SK-N-SH (cell line): ENCODE measurements at regions not wholly inside any gene's neighbourhood (a gene's known extent, or its start where the extent isn't known, plus 50 kb on each side); places are given as distances from the start of the nearest gene placed in this dataset.

Experiments
- CTCF ChIA-PET: fragments of 300-600, 350-600 bp; formaldehyde crosslinking; extraction: SDS; loops from one replicate; lab custom pipeline; 2021; lab: Yijun Ruan, JAX
- POLR2A ChIA-PET: fragments of 350-600 bp; sonication (Branson Sonifier 250); formaldehyde crosslinking; extraction: SDS; loops from one replicate; lab custom pipeline; 2020; ENCODE audit warnings: antibody characterized with exemption, inconsistent platforms; lab: Yijun Ruan, JAX
- DNase-seq: peaks from one replicate; pipeline ENCODE4 v3.0.0; 2012
- H2AFZ ChIP-seq: fragments of 200-600 bp; sonication (generic); 2 replicates; pipeline ENCODE4 v1.8.1; 2016; ENCODE audit warnings: antibody characterized with exemption, mild to moderate bottlenecking, low read depth
- H3F3A ChIP-seq: fragments of 200-600 bp; sonication (generic); replicated peaks from 2 replicates; pipeline ENCODE3; 2016; ENCODE audit warnings: antibody characterized with exemption, mild to moderate bottlenecking; ENCODE audit not compliant: insufficient read depth
- H3K27ac ChIP-seq, 2 experiments: fragments of 200-500 bp in 1 of 2; fragments of 200-600 bp in 1 of 2; sonication (Bioruptor generic) in 1 of 2; sonication (generic), shearing (Covaris generic) in 1 of 2; 2 replicates each; pipeline versions ENCODE4 v1.5.1 to v1.6.1; 2014 to 2016; ENCODE audit warnings: low read depth in 2 of 2, inconsistent platforms in 1 of 2, low read length in 1 of 2, mild to moderate bottlenecking in 1 of 2, mixed read lengths in 1 of 2
- H3K27me3 ChIP-seq: fragments of 200-600 bp; sonication (generic), shearing (Covaris generic); 2 replicates; pipeline ENCODE4 v1.6.1; 2016; ENCODE audit warnings: mixed run types; ENCODE audit not compliant: insufficient read depth
- H3K36me3 ChIP-seq, 2 experiments: fragments of 200-500 bp in 1 of 2; fragments of 200-600 bp in 1 of 2; sonication (Bioruptor generic) in 1 of 2; sonication (generic) in 1 of 2; replicated peaks in 1 of 2; 2 replicates each; pipeline versions ENCODE3 to v1.5.1; 2014 to 2016; ENCODE audit warnings: low read length in 1 of 2, mild to moderate bottlenecking in 1 of 2; ENCODE audit not compliant: insufficient read depth in 2 of 2, control insufficient read depth in 1 of 2
- H3K4me1 ChIP-seq, 2 experiments: fragments of 200-500 bp in 1 of 2; fragments of 200-600 bp in 1 of 2; sonication (Bioruptor generic) in 1 of 2; sonication (generic), shearing (Covaris generic) in 1 of 2; 2 replicates each; pipeline versions ENCODE4 v1.5.1 to v1.6.1; 2014 to 2016; ENCODE audit warnings: low read depth in 1 of 2, low read length in 1 of 2, mixed run types in 1 of 2; ENCODE audit not compliant: insufficient read depth in 2 of 2, control insufficient read depth in 1 of 2
- H3K4me2 ChIP-seq: fragments of 200-600 bp; sonication (generic), shearing (Covaris generic); 2 replicates; pipeline ENCODE4 v1.6.1; 2017; ENCODE audit warnings: mixed run types
- H3K4me3 ChIP-seq, 2 experiments: fragments of 200-500 bp in 1 of 2; fragments of 200-600 bp in 1 of 2; sonication (Bioruptor generic) in 1 of 2; sonication (generic), shearing (Covaris generic) in 1 of 2; 2 replicates each; pipeline versions ENCODE4 v1.5.1 to v1.8.1; 2014 to 2016; ENCODE audit warnings: low read depth in 2 of 2, inconsistent platforms in 1 of 2, low read length in 1 of 2, mild to moderate bottlenecking in 1 of 2, mixed read lengths in 1 of 2, moderate library complexity in 1 of 2
- H3K79me2 ChIP-seq: fragments of 200-600 bp; sonication (generic); 2 replicates; pipeline ENCODE4 v1.8.1; 2017; ENCODE audit warnings: mild to moderate bottlenecking; ENCODE audit not compliant: insufficient read depth
- H3K9ac ChIP-seq: fragments of 200-600 bp; sonication (generic); 2 replicates; pipeline ENCODE4 v1.6.1; 2017; ENCODE audit warnings: mixed run types
- H3K9me2 ChIP-seq: fragments of 200-600 bp; sonication (generic); 2 replicates; pipeline ENCODE4 v1.6.1; 2017; ENCODE audit warnings: mixed run types
- H3K9me3 ChIP-seq: fragments of 200-600 bp; sonication (generic); 2 replicates; pipeline ENCODE4 v1.6.1; 2017; ENCODE audit warnings: mixed run types, mild to moderate bottlenecking, moderate library complexity
- H4K20me1 ChIP-seq: fragments of 200-600 bp; sonication (generic); 2 replicates; pipeline ENCODE4 v1.6.1; 2017; ENCODE audit warnings: mild to moderate bottlenecking, mixed run types; ENCODE audit not compliant: insufficient read depth
- ELF1 ChIP-seq: IDR thresholded peaks from 2 replicates; pipeline ENCODE4 v1.4.0; 2012
- EP300 ChIP-seq, 2 experiments: IDR thresholded peaks; 2 replicates each; pipeline versions ENCODE4 v1.4.0 to v1.6.1; 2012; ENCODE audit warnings: borderline replicate concordance in 1 of 2, low read depth in 1 of 2, low read length in 1 of 2
- FOXM1 ChIP-seq: IDR thresholded peaks from 2 replicates; pipeline ENCODE4 v1.4.0; 2012; ENCODE audit warnings: low read depth, mild to moderate bottlenecking
- GABPA ChIP-seq: IDR thresholded peaks from 2 replicates; pipeline ENCODE4 v1.4.0; 2012; ENCODE audit warnings: low read depth, mild to moderate bottlenecking
- GATA2 ChIP-seq: sonication (generic); formaldehyde crosslinking; IDR thresholded peaks from 2 replicates; pipeline ENCODE4 v1.5.0; 2020; ENCODE audit warnings: mild to moderate bottlenecking, missing genetic modification reagents
- JUND ChIP-seq: IDR thresholded peaks from 2 replicates; pipeline ENCODE4 v1.4.0; 2012
- MAX ChIP-seq: IDR thresholded peaks from 2 replicates; pipeline ENCODE4 v1.4.0; 2012; ENCODE audit warnings: low read depth
- RAD21 ChIP-seq: IDR thresholded peaks from 2 replicates; pipeline ENCODE4 v1.6.1; 2012; ENCODE audit warnings: mild to moderate bottlenecking, low read length
- RCOR1 ChIP-seq: fragments of 150-350 bp; IDR thresholded peaks from 2 replicates; pipeline ENCODE4 v1.6.1; 2017; ENCODE audit warnings: antibody characterized with exemption, low read length
- REST ChIP-seq: IDR thresholded peaks from 2 replicates; pipeline ENCODE4 v1.6.1; 2012; ENCODE audit warnings: mild to moderate bottlenecking, low read depth, low read length, moderate library complexity
- SIN3A ChIP-seq: IDR thresholded peaks from 2 replicates; pipeline ENCODE4 v1.6.1; 2012; ENCODE audit warnings: low read depth, mild to moderate bottlenecking, low read length, moderate library complexity, borderline replicate concordance
- TCF12 ChIP-seq: IDR thresholded peaks from 2 replicates; pipeline ENCODE4 v1.4.0; 2012
- TEAD4 ChIP-seq: IDR thresholded peaks from 2 replicates; pipeline ENCODE4 v1.4.0; 2012; ENCODE audit warnings: mild to moderate bottlenecking, borderline replicate concordance; ENCODE audit not compliant: insufficient read depth
- USF1 ChIP-seq: IDR thresholded peaks from 2 replicates; pipeline ENCODE4 v1.4.0; 2012; ENCODE audit warnings: low read depth, borderline replicate concordance
- USF2 ChIP-seq: fragments of 150-350 bp; IDR thresholded peaks from 2 replicates; pipeline ENCODE4 v1.6.1; 2017; ENCODE audit warnings: antibody characterized with exemption, low read length, low read depth, borderline replicate concordance
- YY1 ChIP-seq: IDR thresholded peaks from 2 replicates; pipeline ENCODE4 v1.4.0; 2012; ENCODE audit warnings: low read depth, mild to moderate bottlenecking
- WGBS: methylation state at CpG from one replicate; pipeline ENCODE4 v1.1.6; 2017; ENCODE audit warnings: low lambda C conversion rate; 5-methylcytosine and 5-hydroxymethylcytosine counted together

GRCh38 chr1:81512252-81513003, 288.3 kb upstream of the ADGRL2 start:
- peak; percentile 17 for DNase-seq
- no peak overlapping the region for H3K27ac ChIP-seq
- TF ChIP-seq GATA2 (CRISPR knock-in tag) (peak; percentile 10; the same call in 1 of the 2 replicates), YY1 (no peak), EP300 (IDR thresholded peaks at IDR 0.05; ENCODE audit: borderline replicate concordance in 1 of 2, low read depth in 1 of 2, low read length in 1 of 2) (0 out of 4 replicates have a peak, but pooled peaks of 1 of the 2 experiments have one; percentile 12)
- no peaks in the 10 kb centered on the region for H3K9me2 ChIP-seq
- H3K27me3 ChIP-seq: no peaks in the 10 kb centered on the region
- H3K9ac ChIP-seq: no peak overlapping the region
- no peak overlapping the region for H2AFZ ChIP-seq
- ChIA-PET CTCF (interaction anchor here (1.0 to 1.4 kb wide), 2 partner anchors 16 to 105 kb away, joined by 3 read pairs; no protein-coding TSS in a partner anchor), POLR2A (no interaction called here)
- no peaks in the 10 kb centered on the region for H3K36me3 ChIP-seq
- no peak overlapping the region for H3K4me2 ChIP-seq
- no peaks in the 10 kb centered on the region for H4K20me1 ChIP-seq
- no peak overlapping the region for H3K4me3 ChIP-seq
- no peaks in the 10 kb centered on the region for H3K9me3 ChIP-seq
- WGBS: 47% methylated on average over 5 of the region's 5 CpGs
- no peaks in the 10 kb centered on the region for H3F3A ChIP-seq
- no peaks in the 10 kb centered on the region for H3K79me2 ChIP-seq
- H3K4me1 ChIP-seq: peaks cover 0 to 7% of the 10 kb centered on the region in 2 experiments; a peak in 2 of 4 replicates

- no peak overlapping the region for H3K4me3 ChIP-seq
- TF ChIP-seq TEAD4 (no peak), TCF12 (no peak), RAD21 (no peak), JUND (no peak), EP300 (IDR thresholded peaks at IDR 0.05; ENCODE audit: borderline replicate concordance in 1 of 2, low read depth in 1 of 2, low read length in 1 of 2) (no peak), GABPA (no peak), MAX (no peak), REST (no peak), ELF1 (no peak), RCOR1 (no peak), USF1 (no peak), FOXM1 (no peak), SIN3A (no peak), USF2 (no peak)
- WGBS: 92% methylated on average over 3 of the region's 3 CpGs
- H3K9ac ChIP-seq: no peak overlapping the region
- no peaks in the 10 kb centered on the region for H4K20me1 ChIP-seq
- no peaks in the 10 kb centered on the region for H3K79me2 ChIP-seq
- H3K27ac ChIP-seq: no peak overlapping the region
- H3K9me2 ChIP-seq: no peaks in the 10 kb centered on the region
- H3F3A ChIP-seq: no peaks in the 10 kb centered on the region
- H3K9me3 ChIP-seq: no peaks in the 10 kb centered on the region
- H3K27me3 ChIP-seq: no peaks in the 10 kb centered on the region
- H3K36me3 ChIP-seq: no peaks in the 10 kb centered on the region
- peaks cover 0 to 7% of the 10 kb centered on the region in 2 experiments; a peak in 2 of 4 replicates for H3K4me1 ChIP-seq
- ChIA-PET CTCF (no interaction called here), POLR2A (no interaction called here)
- DNase-seq: no peak
- H3K4me2 ChIP-seq: no peak overlapping the region
- H2AFZ ChIP-seq: no peak overlapping the region
Measured at GRCh38 chr1:81511281-81511680, 289.5 kb upstream of the ADGRL2 start.
